Activated naive CD8-positive, alpha-beta T cell treated with anti-CD3 and anti-CD28 coated beads for 36 hours (primary cell): ENCODE measurements at regions not wholly inside any gene's neighbourhood (a gene's known extent, or its start where the extent isn't known, plus 50 kb on each side); places are given as distances from the start of the nearest gene placed in this dataset.

Experiments used
- DNase-seq: peaks from one replicate; pipeline ENCODE4 v3.0.0; 2021
- H3K27ac Mint-ChIP-seq: one replicate; pipeline ENCODE4 v1.8.0; 2022; ENCODE audit warnings: mild to moderate bottlenecking, moderate library complexity, mixed read lengths
- H3K27me3 Mint-ChIP-seq: one replicate; pipeline ENCODE4 v1.8.0; 2022; ENCODE audit warnings: mild to moderate bottlenecking, mixed read lengths
- H3K36me3 Mint-ChIP-seq: one replicate; pipeline ENCODE4 v1.8.0; 2021; ENCODE audit warnings: mild to moderate bottlenecking, mixed read lengths
- H3K4me1 Mint-ChIP-seq: one replicate; pipeline ENCODE4 v1.8.0; 2021; ENCODE audit warnings: mixed read lengths
- H3K4me3 Mint-ChIP-seq: one replicate; pipeline ENCODE4 v1.8.0; 2022; ENCODE audit warnings: mild to moderate bottlenecking, moderate library complexity, mixed read lengths
- H3K9me3 Mint-ChIP-seq: one replicate; pipeline ENCODE4 v1.8.0; 2022; ENCODE audit warnings: mixed read lengths

DNA sequence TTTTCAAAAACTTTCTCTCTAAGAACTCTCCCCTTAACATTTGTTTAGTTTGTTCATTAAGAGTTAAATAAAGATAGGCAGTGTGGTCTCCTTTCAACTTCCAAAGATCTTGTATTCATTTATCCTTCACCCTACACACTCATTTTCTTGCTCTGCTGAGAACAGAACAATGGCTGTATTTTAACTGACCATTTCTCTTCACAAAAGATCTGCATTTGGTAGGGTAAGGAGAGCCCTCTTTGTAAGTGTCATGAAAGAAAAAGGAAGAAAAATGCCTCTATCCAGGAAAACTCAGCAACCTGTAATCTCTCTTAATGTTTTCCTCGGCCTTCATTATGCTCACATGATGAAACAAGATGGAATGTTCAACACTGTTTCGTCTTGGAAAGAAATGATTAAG lies 193.7 kb upstream of the TLE4 start:
- no peak overlapping the region for H3K4me3 Mint-ChIP-seq
- no peaks in the 10 kb centered on the region for H3K36me3 Mint-ChIP-seq
- H3K4me1 Mint-ChIP-seq: no peaks in the 10 kb centered on the region
- no peak for DNase-seq
- H3K27me3 Mint-ChIP-seq: no peaks in the 10 kb centered on the region
- H3K27ac Mint-ChIP-seq: no peak overlapping the region
- H3K9me3 Mint-ChIP-seq: peaks cover 8% of the 10 kb centered on the region

DNA sequence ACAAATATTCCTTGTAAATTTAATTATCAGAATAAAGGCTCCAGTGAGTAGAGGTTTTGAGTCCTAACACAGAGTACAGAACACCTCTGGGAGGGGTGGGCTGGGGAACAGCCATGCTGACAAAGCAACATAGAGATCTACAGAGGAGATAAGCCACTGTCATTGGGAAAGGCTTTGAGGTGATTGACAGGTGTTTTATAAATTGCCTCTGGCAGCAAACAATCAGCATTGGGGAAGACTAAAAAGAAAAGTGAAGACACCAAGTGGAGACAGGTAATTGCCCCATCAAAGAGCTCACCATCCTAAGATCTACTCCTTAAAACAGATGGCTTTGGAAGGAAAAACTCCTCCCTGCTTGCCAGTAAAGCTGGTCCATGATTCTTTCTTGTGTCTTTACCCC lies 189.7 kb upstream of the TLE4 start:
- H3K27me3 Mint-ChIP-seq: no peaks in the 10 kb centered on the region
- no peak overlapping the region for H3K27ac Mint-ChIP-seq
- H3K4me3 Mint-ChIP-seq: no peak overlapping the region
- no peaks in the 10 kb centered on the region for H3K36me3 Mint-ChIP-seq
- no peak for DNase-seq
- peaks cover 5% of the 10 kb centered on the region for H3K9me3 Mint-ChIP-seq
- no peaks in the 10 kb centered on the region for H3K4me1 Mint-ChIP-seq

DNA sequence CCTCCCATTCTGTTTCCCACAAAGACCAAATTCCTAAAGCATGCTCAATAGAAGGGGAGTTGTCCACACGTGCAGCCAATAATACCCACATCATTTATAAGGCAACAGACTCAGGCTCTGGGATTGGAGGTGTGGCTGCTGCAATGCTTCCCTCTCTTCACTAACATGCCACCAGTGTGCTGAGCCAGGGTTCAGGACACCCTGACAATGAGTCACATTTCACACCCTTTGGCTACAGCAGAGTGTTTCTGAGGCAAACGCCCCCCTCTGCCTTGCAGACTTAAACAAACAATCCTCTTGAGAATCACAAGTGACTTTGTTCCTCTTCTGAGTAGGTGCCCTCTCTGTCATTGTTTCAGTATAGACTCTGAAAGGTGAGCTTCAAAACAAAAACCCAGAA lies 189.3 kb upstream of the TLE4 start:
- Mint-ChIP-seq H3K27me3 (no peaks in the 10 kb centered on the region), H3K36me3 (no peaks in the 10 kb centered on the region), H3K4me3 (no peak overlapping the region), H3K4me1 (peaks cover 2% of the 10 kb centered on the region), H3K27ac (no peak overlapping the region), H3K9me3 (peaks cover 5% of the 10 kb centered on the region)
- no peak for DNase-seq

- H3K4me3 Mint-ChIP-seq: no peak overlapping the region
- DNase-seq: no peak
- H3K27me3 Mint-ChIP-seq: no peaks in the 10 kb centered on the region
- peaks cover 5% of the 10 kb centered on the region for H3K9me3 Mint-ChIP-seq
- peaks cover 2% of the 10 kb centered on the region for H3K4me1 Mint-ChIP-seq
- H3K36me3 Mint-ChIP-seq: no peaks in the 10 kb centered on the region
- H3K27ac Mint-ChIP-seq: no peak overlapping the region
Observed at GRCh38 chr9:79383096-79383495, 188.7 kb upstream of the TLE4 start.

GRCh38 chr9:79384091-79384490 lies 187.7 kb upstream of the TLE4 start:
- no peak for DNase-seq
- no peak overlapping the region for H3K27ac Mint-ChIP-seq
- no peak overlapping the region for H3K4me3 Mint-ChIP-seq
- H3K36me3 Mint-ChIP-seq: no peaks in the 10 kb centered on the region
- peaks cover 5% of the 10 kb centered on the region for H3K4me1 Mint-ChIP-seq
- peaks cover 5% of the 10 kb centered on the region for H3K9me3 Mint-ChIP-seq
- no peaks in the 10 kb centered on the region for H3K27me3 Mint-ChIP-seq

DNA sequence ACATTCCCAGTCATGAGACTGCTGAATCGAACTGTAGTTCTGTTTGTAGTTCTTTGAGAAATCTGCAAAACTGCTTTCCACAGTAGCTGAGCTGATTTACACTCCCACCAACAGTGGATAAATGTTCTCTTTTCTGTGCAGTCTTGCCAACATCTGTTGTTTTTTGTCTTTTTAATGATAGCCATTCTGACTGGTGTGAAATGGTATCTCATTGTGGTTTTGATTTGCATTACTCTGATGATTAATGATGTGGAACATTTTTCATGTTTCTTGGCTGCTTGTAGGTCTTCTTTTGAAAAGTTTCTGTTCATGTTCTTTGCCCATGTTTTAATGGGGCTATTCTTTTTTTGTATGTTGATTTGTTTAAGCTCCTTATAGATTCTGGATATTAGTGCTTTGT lies 187.3 kb upstream of the TLE4 start:
- H3K27me3 Mint-ChIP-seq: no peaks in the 10 kb centered on the region
- H3K27ac Mint-ChIP-seq: no peak overlapping the region
- peaks cover 5% of the 10 kb centered on the region for H3K4me1 Mint-ChIP-seq
- no peak for DNase-seq
- no peak overlapping the region for H3K4me3 Mint-ChIP-seq
- no peaks in the 10 kb centered on the region for H3K36me3 Mint-ChIP-seq
- peaks cover 5% of the 10 kb centered on the region for H3K9me3 Mint-ChIP-seq

DNA sequence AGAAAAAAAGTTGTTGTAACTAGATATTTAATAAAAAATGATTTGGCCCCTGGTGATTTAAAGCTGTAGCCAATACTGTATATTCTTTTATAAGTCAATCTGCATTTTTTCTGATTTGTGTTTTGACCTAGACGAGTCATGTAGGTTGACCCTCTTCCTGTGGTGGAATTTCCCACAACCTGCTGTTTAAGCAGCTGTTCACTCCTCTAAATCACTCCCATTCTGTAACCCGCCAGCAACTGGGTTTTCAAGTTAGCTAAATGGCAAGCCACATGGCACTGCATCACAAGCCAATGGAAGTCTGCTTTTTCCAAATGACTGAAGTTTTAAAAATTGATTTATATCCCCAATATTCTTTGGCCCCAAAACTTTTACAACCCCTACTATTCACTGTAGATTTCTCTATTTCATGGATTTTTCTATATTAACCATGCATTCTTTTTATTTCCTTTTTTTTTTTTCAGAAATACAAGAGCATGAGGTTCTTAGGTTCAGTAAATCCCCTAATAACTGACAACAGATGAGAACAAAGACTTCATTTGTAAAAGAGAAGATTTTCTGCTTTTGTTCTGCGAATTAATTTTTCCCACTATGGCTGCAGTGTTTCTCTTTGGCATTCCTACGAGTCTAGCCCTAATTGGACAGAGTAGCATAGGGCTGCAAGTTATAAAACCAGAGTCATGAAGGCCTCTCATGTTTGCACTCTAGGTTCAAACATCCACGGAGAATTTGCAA lies 184.5 kb upstream of the TLE4 start:
- H3K4me3 Mint-ChIP-seq: no peak overlapping the region
- DNase-seq: no peak
- H3K4me1 Mint-ChIP-seq: peaks cover 5% of the 10 kb centered on the region
- no peaks in the 10 kb centered on the region for H3K27me3 Mint-ChIP-seq
- no peaks in the 10 kb centered on the region for H3K9me3 Mint-ChIP-seq
- no peaks in the 10 kb centered on the region for H3K36me3 Mint-ChIP-seq
- no peak overlapping the region for H3K27ac Mint-ChIP-seq

GRCh38 chr9:79390077-79390698 lies 181.6 kb upstream of the TLE4 start:
- DNase-seq: no peak
- Mint-ChIP-seq H3K4me1 (peaks cover 5% of the 10 kb centered on the region), H3K36me3 (no peaks in the 10 kb centered on the region), H3K27ac (no peak overlapping the region), H3K4me3 (no peak overlapping the region), H3K9me3 (no peaks in the 10 kb centered on the region), H3K27me3 (no peaks in the 10 kb centered on the region)

- no peaks in the 10 kb centered on the region for H3K36me3 Mint-ChIP-seq
- DNase-seq: no peak
- peaks cover 5% of the 10 kb centered on the region for H3K4me1 Mint-ChIP-seq
- no peaks in the 10 kb centered on the region for H3K27me3 Mint-ChIP-seq
- H3K27ac Mint-ChIP-seq: no peak overlapping the region
- H3K4me3 Mint-ChIP-seq: no peak overlapping the region
- no peaks in the 10 kb centered on the region for H3K9me3 Mint-ChIP-seq
Observed at GRCh38 chr9:79390781-79391770, 180.7 kb upstream of the TLE4 start.

DNA sequence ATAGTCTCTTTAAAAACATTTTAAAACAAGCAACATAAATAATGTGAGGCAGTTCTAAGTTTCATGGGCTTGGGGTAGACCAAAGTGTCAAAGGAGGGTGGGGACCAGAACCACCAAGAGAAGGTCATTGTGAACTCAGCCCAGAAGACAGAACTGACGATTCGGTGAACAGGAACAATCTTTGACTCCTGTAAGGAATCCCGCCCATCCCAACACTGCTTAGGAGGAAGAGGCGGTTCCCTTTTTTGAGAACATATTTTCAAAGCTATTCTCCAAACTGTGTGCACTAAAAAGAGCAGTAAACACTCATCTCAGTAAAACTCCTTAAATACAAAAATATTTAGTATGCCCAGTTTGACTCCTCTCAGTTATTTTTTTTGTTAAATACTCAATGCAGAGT lies 176.5 kb upstream of the TLE4 start:
- DNase-seq: no peak
- H3K36me3 Mint-ChIP-seq: no peaks in the 10 kb centered on the region
- H3K27me3 Mint-ChIP-seq: no peaks in the 10 kb centered on the region
- H3K4me3 Mint-ChIP-seq: no peak overlapping the region
- no peaks in the 10 kb centered on the region for H3K9me3 Mint-ChIP-seq
- H3K27ac Mint-ChIP-seq: no peak overlapping the region
- H3K4me1 Mint-ChIP-seq: no peaks in the 10 kb centered on the region

- Mint-ChIP-seq H3K4me1 (no peaks in the 10 kb centered on the region), H3K27me3 (no peaks in the 10 kb centered on the region), H3K36me3 (no peaks in the 10 kb centered on the region), H3K4me3 (no peak overlapping the region), H3K27ac (no peak overlapping the region), H3K9me3 (no peaks in the 10 kb centered on the region)
- DNase-seq: no peak
Observed at GRCh38 chr9:79395755-79396154, 176.0 kb upstream of the TLE4 start.

- Mint-ChIP-seq H3K4me1 (no peaks in the 10 kb centered on the region), H3K36me3 (no peaks in the 10 kb centered on the region), H3K27me3 (no peaks in the 10 kb centered on the region), H3K9me3 (no peaks in the 10 kb centered on the region), H3K27ac (no peak overlapping the region), H3K4me3 (no peak overlapping the region)
- no peak for DNase-seq
Observed at GRCh38 chr9:79396168-79396567, 175.6 kb upstream of the TLE4 start.

DNA sequence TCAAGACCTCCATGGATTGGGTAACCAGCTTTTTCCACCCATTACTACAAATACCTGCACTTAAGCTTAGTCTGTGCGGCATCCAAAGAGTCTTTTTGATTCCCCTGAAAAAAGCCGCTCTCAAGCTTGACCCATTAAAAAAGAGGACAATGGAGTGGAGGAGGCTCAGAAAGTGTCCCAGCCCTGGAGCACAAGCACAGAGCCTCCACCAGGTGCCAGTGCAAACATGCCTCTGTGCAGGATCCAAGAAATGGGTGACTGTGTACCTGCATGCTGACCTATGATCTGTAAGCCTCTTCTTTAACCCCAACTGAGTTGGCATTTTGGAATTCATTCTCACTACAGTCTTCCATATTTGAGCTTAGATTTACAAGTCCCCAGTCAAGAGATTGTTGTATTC lies 168.3 kb upstream of the TLE4 start:
- H3K36me3 Mint-ChIP-seq: no peaks in the 10 kb centered on the region
- H3K27me3 Mint-ChIP-seq: no peaks in the 10 kb centered on the region
- DNase-seq: no peak
- H3K4me1 Mint-ChIP-seq: no peaks in the 10 kb centered on the region
- H3K4me3 Mint-ChIP-seq: no peak overlapping the region
- no peak overlapping the region for H3K27ac Mint-ChIP-seq
- no peaks in the 10 kb centered on the region for H3K9me3 Mint-ChIP-seq

DNA sequence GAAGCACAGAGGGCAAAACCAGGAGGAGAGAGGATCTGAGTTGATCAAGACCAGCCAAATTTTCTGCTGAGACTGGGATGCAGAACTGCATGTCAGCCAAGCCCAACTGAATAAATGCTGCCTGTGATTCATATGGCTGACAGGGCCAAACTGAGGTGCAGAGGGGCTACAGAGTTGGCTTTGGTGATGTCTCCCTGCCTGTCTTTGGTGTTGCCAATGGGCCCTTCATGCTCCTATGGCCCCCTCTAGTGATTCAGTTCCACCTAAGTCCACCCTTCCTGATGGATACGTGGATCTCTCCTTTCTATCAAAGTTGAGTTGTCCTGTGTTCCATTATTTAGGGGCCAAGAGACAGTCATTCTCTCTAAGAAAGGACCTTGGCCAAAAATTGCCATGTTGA lies 163.6 kb upstream of the TLE4 start:
- no peaks in the 10 kb centered on the region for H3K4me1 Mint-ChIP-seq
- H3K27ac Mint-ChIP-seq: no peak overlapping the region
- no peak for DNase-seq
- H3K9me3 Mint-ChIP-seq: no peaks in the 10 kb centered on the region
- no peaks in the 10 kb centered on the region for H3K36me3 Mint-ChIP-seq
- H3K27me3 Mint-ChIP-seq: no peaks in the 10 kb centered on the region
- H3K4me3 Mint-ChIP-seq: no peak overlapping the region

GRCh38 chr9:79408617-79409016 lies 163.1 kb upstream of the TLE4 start:
- Mint-ChIP-seq H3K27me3 (no peaks in the 10 kb centered on the region), H3K4me1 (no peaks in the 10 kb centered on the region), H3K4me3 (no peak overlapping the region), H3K9me3 (no peaks in the 10 kb centered on the region), H3K27ac (no peak overlapping the region), H3K36me3 (no peaks in the 10 kb centered on the region)
- no peak for DNase-seq
